Astrocyte of the spinal cord (primary cell): ENCODE measurements at regions not wholly inside any gene's neighbourhood (a gene's known extent, or its start where the extent isn't known, plus 50 kb on each side); places are given as distances from the start of the nearest gene placed in this dataset.

ENCODE experiments used
- DNase-seq: peaks from one replicate; pipeline ENCODE4 v3.0.0; 2011; ENCODE audit warnings: low read depth, low spot score
- H3K4me3 ChIP-seq: 2 replicates; pipeline ENCODE4 v1.5.1; 2011; ENCODE audit warnings: low read depth, mild to moderate bottlenecking, low read length, moderate library complexity
- CTCF ChIP-seq: IDR thresholded peaks from 2 replicates; pipeline ENCODE4 v1.5.1; 2012; ENCODE audit warnings: low read depth, mild to moderate bottlenecking, low read length, inconsistent platforms
- in situ Hi-C: cut with HindIII; loops from 2 replicates; pipeline ENCODE4 v1.10.0; 2017; ENCODE audit warnings: low sequenced_read_pairs

DNA sequence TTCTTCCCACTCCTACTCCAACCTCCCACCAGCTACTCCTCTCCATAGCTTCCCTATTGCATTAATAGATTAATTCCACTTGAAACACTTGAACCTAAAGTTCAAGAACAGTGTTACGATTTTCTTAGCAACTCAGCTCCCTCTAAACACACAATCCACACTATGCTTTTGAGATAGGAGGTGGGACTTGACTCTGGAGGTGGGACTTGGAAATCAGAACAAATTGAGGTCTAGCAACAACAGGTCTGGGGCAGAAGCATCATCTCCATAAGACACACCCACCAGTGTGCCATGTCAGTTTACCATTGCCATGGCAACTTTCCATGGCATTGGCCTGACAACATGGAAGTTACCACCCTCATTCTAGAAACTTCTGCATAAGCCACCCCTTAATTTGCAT is 336.5 kb upstream of the ALCAM start:
- TF ChIP-seq CTCF: no peak
- in situ Hi-C loops: no loop called here
- no peak overlapping the region for H3K4me3 ChIP-seq
- DNase-seq: no peak

GRCh38 chr3:105032541-105032940 is 334.2 kb upstream of the ALCAM start:
- in situ Hi-C loops: no loop called here

GRCh38 chr3:105033081-105033480 is 333.6 kb upstream of the ALCAM start:
- in situ Hi-C loops: no loop called here
- H3K4me3 ChIP-seq: no peak overlapping the region
- TF ChIP-seq CTCF: no peak
- no peak for DNase-seq

More at GRCh38 chr3:105032541-105032940, 334.2 kb upstream of the ALCAM start:
- no peak for DNase-seq
- H3K4me3 ChIP-seq: no peak overlapping the region
- no peak for TF ChIP-seq CTCF

GRCh38 chr3:105039004-105039403 is 327.7 kb upstream of the ALCAM start:
- no peak overlapping the region for H3K4me3 ChIP-seq
- no peak for TF ChIP-seq CTCF
- no peak for DNase-seq
- in situ Hi-C loops: no loop called here

GRCh38 chr3:105040026-105040622 is 326.6 kb upstream of the ALCAM start:
- peak; percentile 5 for DNase-seq
- in situ Hi-C loops: no loop called here
- H3K4me3 ChIP-seq: no peak overlapping the region
- no peak for TF ChIP-seq CTCF

GRCh38 chr3:105042586-105042985 is 324.1 kb upstream of the ALCAM start:
- in situ Hi-C loops: no loop called here
- DNase-seq: no peak
- TF ChIP-seq CTCF: no peak
- no peak overlapping the region for H3K4me3 ChIP-seq

DNA sequence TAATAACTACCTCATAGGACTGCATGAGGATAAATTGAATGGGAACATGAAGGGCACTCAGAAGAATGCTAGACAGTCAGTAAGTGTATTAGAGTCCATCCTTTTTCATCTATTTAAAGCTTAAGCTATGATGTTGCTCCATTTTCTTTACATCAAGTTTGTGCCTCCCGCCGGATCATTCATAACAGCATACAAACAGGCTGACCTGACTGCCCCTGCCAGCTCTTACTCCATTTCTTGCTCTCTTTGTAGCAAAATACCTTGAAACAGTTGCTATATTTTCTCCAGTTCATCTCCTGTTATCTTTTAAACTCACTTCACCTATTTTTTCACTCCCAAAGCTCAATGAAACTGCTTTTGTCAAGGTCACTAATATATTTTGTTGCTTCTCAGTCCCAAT is 315.6 kb upstream of the ALCAM start:
- no peak overlapping the region for H3K4me3 ChIP-seq
- no peak for DNase-seq
- in situ Hi-C loops: no loop called here
- TF ChIP-seq CTCF: no peak
